GM19372 (cell line): ENCODE measurements at regions not wholly inside any gene's neighbourhood (a gene's known extent, or its start where the extent isn't known, plus 50 kb on each side); places are given as distances from the start of the nearest gene placed in this dataset.
"Not testable (repeated sequence)": the region's sequence is repeated elsewhere in the genome, so short reads cannot be mapped to it uniquely, and the experiment has no call there.

Source experiments
- ATAC-seq: cut with Tn5 transposase; IDR thresholded peaks from one replicate; pipeline ENCODE4 v1.9.1; 2021; ENCODE audit warnings: mild to moderate bottlenecking, low read depth, moderate library complexity; ENCODE audit not compliant: unreplicated experiment

DNA sequence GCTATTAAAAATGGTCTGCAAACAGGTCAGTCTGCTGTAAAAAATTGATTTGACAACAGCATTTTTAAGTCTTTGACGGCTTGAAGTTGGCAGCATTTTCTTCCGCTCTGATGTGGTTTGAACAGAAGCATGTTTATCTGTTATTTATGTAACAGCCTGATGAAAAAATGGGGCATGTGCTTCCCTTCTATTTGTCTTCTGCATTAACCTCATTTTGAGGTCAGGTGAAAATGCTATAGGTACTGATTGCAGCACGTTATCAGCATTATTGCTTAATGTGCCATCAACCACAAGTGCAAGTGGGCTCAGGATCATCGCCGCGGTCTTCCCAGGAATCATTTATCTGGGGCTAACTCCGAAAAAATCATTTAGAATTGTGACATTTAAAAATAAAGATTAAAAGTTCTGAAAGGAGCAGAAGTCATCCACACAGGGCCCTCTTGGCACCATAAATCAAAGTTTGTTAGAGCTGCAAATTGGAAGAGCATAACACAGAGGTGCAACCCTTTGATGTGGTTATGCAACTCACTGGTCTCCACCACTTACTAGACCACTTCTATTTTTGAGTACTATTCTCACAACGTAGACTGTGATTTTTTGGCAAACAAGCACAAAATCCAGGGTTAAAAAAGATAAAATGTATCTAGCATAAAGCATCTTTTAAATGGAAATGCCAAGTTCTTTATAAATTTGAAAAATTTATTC, 307.7 kb downstream of the MDFIC start:
- no peak for ATAC-seq

DNA sequence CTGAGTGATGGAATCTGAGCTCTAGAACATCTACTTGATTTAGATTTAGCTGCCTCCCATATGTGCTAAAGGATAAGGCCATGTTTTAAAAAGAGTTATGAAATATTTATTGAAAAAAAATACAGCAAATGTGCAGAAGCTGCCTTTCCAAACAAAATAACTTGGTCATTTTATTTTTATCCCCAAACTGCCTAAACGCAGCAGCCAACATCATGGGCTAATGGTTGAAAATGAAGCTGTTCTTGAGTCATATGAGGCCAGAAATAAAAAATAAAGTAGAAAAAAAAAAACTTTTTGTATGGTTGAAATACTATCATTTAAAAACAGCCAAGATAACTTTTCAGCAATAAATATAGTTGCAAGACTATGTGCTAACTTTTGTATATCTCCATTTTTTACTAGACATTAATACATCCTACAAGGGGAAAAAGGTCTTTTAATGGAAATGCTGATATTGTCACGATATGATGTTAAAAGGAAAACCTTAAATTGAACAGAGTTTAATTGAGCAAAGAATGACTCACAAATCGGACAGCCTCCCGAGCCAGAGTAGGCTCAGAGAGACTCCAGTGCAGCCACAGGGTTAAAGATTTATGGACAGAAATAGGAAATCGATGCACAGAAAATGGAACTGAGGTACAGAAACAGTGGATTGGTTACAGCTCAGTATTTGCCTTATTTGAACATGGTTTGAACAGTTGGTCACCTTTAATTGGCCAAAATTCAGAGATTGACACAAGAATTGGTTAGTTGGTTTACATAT, 305.8 kb downstream of the MDFIC start:
- ATAC-seq = no peak

DNA sequence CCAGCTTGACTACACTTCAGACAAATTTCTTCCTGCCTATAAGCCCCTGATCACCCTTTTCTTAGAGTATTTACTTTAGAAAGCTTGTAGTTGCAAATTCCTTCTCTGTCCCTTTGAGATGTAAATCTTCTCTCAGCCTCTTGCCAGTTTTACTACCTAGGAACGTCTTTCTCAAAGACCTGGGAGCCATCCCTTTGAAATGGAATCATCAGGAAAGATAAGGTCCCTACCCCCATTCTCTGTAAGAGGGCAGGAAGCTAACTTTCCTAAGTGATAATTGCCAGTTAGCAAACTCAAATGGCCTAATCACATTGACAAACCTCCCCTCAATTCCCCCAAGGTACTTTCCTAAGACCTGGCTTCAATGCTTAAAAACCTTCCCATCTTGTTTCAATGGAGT, 304.5 kb downstream of the MDFIC start:
- no peak for ATAC-seq

DNA sequence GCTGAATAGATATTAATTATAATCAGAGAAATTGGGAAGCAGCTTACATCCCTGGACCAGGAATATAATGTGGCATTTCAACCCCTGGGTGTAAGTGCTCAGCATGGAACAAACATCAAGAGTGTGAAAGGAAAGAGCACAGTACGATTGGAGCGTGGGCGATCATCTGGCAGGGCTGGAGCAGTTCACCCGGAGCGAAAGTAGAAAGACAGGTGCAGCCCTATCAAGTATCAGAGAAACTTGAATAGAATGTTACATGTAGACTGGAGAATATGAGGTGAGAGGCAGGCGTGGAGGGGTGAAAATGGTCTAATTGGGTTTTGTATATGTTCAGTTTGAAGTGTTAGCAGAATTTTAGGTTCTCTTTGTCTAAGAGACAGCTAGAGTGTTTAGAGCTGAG, 303.0 kb downstream of the MDFIC start:
- ATAC-seq = no peak

DNA sequence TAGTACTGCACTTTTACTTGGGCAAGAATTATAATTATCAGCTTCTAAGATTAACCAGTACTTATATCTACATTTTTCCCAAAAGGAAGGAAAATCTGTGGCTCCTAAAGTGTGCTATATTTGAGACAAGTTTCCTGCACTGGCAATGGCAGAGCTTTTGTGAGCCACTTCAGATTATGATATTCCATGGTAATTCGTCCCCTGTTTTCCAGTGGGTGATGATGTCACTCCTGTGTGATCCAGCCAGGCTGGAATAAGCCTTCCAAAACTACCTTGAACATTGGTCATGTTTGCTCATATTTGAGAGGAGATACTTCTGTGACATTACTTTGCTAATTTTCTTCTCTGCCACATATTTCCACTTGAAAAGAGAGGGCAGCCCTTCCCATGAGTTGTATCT, 302.1 kb downstream of the MDFIC start:
- no peak for ATAC-seq

DNA sequence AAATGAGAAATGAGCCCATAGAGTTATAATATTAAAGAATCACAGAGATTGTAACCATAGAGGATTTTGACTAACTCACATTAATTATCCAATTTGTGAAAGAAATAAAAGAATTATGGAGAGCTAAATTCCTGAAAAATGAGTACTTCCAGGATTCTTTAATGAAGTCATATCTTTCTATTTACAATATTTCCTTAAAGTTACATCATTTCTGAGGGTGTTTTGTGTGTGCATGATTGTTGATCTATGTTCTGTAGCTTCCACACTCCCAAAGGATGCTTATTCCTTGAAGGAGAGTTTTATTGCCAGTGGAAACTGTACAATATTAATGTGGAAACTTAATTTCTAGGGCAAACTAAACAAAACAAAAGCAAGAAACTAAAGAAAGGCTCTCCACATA, 299.6 kb downstream of the MDFIC start:
- no peak for ATAC-seq

DNA sequence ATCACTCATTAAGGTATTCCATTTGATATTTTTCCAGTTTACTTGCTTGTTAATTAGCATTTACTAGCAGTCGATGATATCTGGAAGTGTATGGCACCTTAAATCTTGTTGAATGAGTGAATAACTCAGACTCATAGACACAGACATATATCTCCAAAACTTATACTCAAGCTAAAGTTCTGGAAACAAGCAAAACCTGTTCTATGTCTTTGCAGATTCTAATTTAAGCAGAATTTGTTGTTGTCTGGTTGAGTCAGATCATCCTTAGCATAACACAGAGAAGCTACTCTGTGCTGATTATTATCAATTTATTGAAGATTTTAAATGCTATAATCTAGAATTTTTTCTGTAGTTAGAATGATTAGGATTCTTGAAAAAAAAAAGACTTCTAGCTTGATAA, 296.2 kb downstream of the MDFIC start:
- no peak for ATAC-seq

DNA sequence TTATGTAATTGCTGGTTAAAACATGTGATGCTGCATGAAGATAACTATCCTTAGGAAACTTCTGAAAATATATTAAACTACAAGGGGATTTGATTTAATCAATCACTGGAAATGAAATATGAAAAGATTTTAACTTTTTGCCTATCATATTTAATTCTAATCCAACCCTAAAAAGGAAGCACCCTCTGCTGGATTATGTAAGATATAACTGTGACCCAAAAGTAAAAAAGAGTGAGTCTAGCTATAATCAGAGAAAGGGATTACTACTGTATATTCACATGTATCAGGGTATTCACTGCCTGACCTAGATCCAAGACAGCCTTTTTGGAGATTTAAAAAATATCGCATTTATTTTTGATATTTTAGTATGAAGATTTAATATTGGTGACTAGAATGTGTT, 295.5 kb downstream of the MDFIC start:
- ATAC-seq = peak; percentile 55

DNA sequence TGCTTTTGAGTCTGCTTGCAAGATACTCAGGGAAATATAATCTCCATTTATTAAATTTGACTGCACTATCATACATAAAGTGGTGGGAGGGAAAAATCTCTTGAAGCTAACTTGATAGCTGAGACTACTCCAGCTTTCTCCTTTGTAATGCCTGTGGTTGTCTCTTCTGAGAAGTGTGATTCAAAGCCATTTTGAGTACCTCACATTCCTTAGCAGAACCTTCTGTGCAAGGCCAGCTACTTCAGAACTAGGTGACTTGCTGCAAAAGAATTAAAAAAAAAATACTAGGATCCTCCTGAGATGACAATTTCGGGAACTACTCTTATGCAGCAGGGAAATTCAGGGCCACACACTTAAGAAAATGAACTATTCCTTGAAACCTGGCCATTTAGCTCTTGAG, 294.8 kb downstream of the MDFIC start:
- ATAC-seq = no peak

DNA sequence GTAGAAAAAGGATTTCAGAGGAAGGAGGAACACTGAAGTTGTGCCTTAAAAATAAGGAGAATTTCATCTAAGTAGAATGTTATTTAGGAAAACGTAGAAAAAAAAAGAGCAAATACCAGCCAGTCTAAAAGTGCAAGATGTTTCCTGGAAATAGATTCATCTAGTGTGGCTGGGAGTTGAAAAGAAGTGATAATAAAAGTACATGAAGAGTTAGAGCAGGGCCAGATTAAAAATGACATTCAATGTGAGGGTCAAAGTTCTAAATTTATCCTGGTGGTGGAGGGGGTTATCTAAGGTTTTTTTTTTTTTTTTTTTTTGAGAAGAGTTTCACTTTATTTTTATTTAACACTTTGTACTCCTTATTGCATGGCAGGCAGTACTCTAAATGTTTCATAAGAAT, 289.3 kb downstream of the MDFIC start:
- ATAC-seq = no peak

DNA sequence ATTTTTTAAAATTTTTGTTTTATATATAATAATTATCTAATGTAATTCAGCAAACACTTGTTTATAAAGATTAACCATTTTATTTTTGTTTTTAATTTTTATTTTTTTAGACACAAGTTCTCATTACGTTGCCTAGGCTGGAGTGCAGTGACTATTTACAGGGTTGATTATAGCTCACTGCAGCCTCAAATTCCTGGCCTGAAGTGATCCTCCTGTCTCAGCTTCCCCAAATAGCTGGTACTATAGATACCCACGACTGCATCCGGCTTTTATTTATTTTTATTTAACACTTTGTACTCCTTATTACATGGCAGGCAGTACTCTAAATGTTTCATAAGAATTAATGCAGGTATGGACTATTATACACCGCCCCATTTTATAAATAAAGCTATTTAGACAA, 288.7 kb downstream of the MDFIC start:
- ATAC-seq = no peak

DNA sequence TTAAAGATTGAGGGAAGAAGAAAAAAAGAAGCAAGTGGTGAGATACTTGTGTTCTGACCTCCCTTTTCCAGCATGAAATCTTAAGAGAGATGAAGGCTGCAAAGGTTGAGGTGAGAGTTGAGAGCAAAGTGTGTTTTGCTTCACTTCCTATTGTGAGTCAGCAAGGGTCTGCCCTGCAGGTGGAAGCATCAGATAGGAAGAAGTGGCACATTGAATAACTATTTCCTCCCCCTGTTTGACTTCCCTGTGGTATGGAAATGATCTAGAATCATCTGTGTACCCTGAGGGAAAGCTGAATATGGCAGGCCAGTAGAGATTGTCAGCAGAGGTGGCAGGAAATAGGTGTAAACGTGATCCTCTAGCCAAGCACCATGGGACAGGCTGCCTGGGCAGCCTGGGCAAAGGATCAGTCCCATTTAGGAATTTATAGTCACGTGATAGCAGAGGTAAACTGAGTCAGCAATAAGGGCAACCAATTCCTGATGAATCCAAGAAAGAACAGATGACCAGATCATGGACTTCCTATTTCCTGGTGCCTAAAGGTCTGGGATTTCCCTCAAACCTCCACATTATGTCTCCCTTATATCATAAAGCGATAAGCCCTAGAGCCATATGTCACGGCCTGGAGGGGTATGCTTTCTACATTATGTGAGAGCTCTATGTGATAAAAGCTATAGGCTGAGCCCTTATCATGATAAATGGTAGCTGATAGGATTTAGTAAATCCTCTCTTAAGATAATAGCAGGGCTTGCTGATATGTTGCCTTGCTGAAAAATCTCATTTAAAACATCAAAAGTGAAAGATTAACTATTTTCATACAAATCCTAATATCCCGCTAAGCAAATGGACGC, 287.0 kb downstream of the MDFIC start:
- ATAC-seq = no peak

DNA sequence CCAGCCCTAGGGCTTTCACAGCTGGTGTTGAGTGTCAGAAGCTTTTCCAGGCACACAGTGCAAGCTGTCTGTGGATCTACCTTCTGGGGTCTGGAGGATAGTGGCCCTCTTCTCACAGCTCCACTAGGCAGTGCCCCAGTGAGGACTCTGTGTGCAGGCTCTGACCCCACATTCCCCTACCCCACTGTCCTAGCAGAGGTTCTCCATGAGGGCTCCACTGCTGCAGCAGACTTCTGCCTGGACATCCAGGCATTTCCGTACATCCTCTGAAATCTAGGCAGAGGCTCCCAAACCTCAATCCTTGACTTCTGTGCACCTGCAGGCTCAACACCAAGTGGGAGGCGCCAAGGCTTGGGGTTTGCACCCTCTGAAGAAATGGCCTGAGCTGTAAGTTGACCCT, 284.5 kb downstream of the MDFIC start:
- not testable (repeated sequence) for ATAC-seq

DNA sequence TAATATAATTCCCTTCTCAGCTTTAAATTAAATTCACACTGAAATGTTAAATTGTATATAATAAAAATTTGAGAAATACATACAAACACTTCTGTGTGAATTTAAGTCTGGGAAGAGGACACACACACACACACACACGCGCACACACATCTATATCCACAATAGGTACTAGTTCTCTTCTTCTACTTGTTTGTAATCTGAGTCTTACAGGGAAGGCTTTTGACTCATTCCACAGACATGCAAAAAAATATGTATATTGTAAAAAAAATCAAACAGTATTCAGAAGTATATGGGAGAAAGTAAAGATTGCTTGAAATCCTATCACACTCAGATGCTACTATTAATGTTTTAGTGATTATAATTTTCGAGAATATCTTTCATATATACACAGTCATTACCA, 276.2 kb downstream of the MDFIC start:
- no peak for ATAC-seq

DNA sequence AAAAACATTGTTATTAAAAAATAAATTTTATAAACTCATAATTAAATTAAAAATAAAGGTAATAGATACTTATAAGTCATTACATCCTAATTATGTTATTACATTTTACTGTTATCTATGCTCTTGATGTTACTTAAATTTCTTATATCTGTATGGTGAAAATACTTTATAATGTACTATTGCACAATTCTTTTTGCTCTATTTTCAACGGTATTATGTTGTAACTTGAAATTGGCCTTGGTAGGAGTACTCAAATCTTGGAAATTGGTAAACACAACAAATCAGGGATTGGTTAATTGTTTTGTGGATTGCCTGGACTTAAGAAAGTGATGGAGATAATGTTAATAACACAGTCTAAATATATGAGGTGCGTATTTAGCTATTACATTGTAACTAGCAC, 273.3 kb downstream of the MDFIC start:
- ATAC-seq = no peak

DNA sequence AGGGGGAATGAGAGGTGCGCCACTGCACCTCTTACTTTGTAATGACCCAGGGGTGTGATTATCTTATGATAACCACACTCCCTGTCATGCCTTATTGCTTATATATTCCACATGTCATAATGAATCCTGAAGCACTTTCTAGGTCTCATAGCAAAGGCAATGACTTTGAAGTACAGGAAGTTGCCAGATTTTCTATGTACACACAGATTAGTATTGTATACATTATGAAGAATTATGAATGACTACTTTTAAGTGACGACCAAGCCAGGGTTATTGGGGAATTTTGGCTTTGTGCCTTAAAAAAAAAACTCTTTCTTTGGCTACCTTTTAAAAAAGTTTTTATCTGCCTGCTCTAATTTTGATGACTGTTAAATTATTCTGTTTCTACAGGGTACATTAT, 269.6 kb downstream of the MDFIC start:
- ATAC-seq = no peak

DNA sequence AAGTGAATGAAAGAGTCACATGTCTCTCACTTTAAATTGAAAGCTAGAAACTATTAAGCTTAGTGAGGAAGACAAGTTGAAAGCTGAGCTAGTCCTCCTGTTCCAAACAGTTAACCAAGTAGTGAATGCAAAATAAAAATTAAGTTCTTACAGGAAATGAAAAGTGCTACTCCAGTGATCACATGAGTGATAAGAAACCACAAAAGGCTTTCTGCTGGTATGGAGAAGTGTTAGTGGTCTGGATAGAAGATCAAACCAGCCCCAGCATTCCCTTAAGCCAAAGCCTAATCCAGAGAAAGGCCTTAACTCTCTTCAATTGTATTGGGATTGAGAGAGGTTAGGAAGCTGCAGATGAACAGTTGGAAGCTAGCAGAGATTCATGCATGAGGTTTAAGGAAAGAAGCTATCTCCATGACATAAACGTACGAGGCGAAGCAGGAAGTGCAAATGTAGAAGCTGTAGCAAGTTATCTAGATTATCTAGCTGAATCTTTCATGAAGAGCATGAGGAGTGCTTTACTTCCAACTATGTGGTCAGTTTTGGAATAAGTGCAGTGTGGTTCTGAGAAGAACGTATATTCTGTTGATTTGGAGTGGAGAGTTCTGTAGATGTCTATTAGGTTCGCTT, 261.6 kb downstream of the MDFIC start:
- no peak for ATAC-seq

DNA sequence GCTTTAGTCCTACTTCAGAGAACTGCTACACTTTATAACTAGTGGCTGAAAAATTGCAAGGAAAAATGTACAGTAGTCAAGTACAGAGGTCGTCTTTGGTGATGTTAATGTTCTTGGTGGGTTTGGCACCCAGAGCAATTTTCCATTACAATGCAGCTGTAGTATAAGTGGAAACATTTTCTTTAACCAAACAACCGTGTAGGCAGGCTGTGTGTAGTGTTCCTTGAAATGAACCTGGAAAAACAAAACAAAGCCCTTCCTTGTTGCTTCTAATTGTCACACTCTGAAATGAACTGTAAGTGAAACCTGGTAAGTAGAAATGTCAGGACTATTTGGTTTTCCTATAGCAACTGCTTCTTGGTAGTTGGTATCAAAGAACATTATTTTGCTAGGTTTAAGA, 256.9 kb downstream of the MDFIC start:
- ATAC-seq = no peak

DNA sequence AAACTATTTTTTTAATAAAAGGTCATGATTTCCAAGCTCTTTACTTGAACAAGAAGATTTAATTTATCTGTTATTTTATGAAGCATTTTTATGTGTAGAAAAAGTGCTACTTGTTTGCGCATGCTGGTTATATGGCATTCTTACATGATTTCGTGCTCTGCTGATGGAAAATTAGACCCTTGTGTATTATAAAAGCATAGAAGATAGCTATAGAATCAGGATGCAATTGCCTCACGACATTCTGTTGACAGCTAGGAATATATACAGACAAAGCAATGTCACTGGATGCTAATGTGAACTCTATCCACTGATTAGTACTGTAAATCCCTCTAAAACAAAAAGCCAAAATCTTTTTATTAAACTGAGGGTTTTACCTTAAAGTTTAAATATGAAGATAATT, 255.9 kb downstream of the MDFIC start:
- no peak for ATAC-seq

DNA sequence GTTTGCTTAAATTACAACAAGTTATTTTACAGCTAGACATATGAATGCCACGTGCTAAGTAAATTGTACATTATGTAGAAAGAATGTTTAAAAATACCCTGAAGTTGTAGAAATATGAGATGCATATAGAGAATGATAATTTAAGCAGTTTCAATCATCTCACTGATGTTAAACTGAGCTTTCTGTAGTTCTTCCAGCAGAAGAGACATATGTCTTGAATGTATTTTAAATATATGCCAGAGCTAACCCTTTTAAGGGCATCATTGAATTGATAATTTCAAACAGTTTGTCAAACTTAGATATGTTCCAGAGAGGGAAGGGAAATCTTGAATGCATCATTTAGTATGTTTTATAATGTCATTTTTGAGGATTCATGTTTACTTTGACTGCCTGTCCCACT, 255.2 kb downstream of the MDFIC start:
- ATAC-seq = no peak

DNA sequence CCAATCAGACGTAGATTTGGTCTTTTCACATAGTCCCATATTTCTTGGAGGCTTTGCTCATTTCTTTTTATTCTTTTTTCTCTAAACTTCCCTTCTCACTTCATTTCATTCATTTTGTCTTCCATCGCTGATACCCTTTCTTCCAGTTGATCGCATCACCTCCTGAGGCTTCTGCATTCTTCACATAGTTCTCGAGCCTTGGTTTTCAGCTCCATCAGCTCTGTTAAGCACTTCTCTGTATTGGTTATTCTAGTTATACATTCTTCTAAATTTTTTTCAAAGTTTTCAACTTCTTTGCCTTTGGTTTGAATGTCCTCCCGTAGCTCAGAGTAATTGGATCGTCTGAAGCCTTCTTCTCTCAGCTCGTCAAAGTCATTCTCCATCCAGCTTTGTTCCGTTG, 250.5 kb downstream of the MDFIC start:
- ATAC-seq = not testable (repeated sequence)
